ENCODE measurements at regions not wholly inside any gene's neighbourhood (a gene's known extent, or its start where the extent isn't known, plus 50 kb on each side); places are given as distances from the start of the nearest gene placed in this dataset.

GRCh38 chr2:200255549-200255948 is 50.9 kb upstream of the SPATS2L start:
- TF ChIP-seq CTCF (IDR thresholded peaks at IDR 0.05 in 4 of 5, conservative IDR thresholded peaks at IDR 0.05 in 1 of 5) (no peak), POLR2A (IDR thresholded peaks at IDR 0.05) (no peak)
